Thoracic aorta (tissue), 2 donors: ENCODE measurements at regions not wholly inside any gene's neighbourhood (a gene's known extent, or its start where the extent isn't known, plus 50 kb on each side); places are given as distances from the start of the nearest gene placed in this dataset.

Experiments
- ATAC-seq: fragments of 150-250 bp; one replicate; pipeline ENCODE4 v1.8.0; 2017; ENCODE audit warnings: low read depth; ENCODE audit not compliant: insufficient number of reproducible peaks, low FRiP score
- DNase-seq: peaks from one replicate; pipeline ENCODE4 v3.0.0-alpha.2; 2020; ENCODE audit warnings: low spot score
- H3K27ac ChIP-seq, 2 donors: fragments of 200-600 bp; sonication (generic); 1 replicate in 1 of 2; 2 replicates in 1 of 2; pipeline ENCODE4 v1.5.1; 2016; ENCODE audit warnings: mild to moderate bottlenecking in 2 of 2, moderate library complexity in 2 of 2
- H3K27me3 ChIP-seq: fragments of 200-600 bp; sonication (generic); replicated peaks from 2 replicates; pipeline ENCODE4 v1.6.0; 2016; ENCODE audit warnings: mild to moderate bottlenecking; ENCODE audit not compliant: insufficient read depth
- H3K36me3 ChIP-seq: fragments of 200-600 bp; sonication (generic); one replicate; pipeline ENCODE4 v1.5.1; 2016
- H3K4me1 ChIP-seq, 2 donors: fragments of 200-600 bp; sonication (generic); 1 replicate in 1 of 2; 2 replicates in 1 of 2; pipeline versions ENCODE4 v1.5.1 to v1.6.0; 2016; ENCODE audit warnings: low read depth in 2 of 2, mild to moderate bottlenecking in 1 of 2; ENCODE audit not compliant: control insufficient read depth in 1 of 2
- H3K4me3 ChIP-seq: fragments of 200-600 bp; sonication (generic); 2 replicates; pipeline ENCODE4 v1.5.1; 2016; ENCODE audit warnings: mild to moderate bottlenecking
- H3K9me3 ChIP-seq: fragments of 200-600 bp; sonication (generic); 2 replicates; pipeline ENCODE4 v1.5.1; 2016
- CTCF ChIP-seq: fragments of 200-600 bp; sonication (generic); IDR thresholded peaks from one replicate; pipeline ENCODE4 v1.5.1; 2019; ENCODE audit warnings: antibody characterized with exemption

- Histone ChIP-seq H3K4me1 (no peaks in the 10 kb centered on the region), H3K36me3 (no peaks in the 10 kb centered on the region), H3K27me3 (no peaks in the 10 kb centered on the region), H3K27ac (no peak overlapping the region), H3K9me3 (no peaks in the 10 kb centered on the region), H3K4me3 (no peak overlapping the region)
- ATAC-seq (no peak), DNase-seq (no peak)
- TF ChIP-seq CTCF, result no peak
Measured at GRCh38 chr6:6996124-6996523, 111.6 kb upstream of the RREB1 start.

GRCh38 chr6:6997263-6998193 lies 110.2 kb upstream of the RREB1 start:
- no peaks in the 10 kb centered on the region for H3K4me1 ChIP-seq
- H3K36me3 ChIP-seq, result no peaks in the 10 kb centered on the region
- DNase-seq (no peak), ATAC-seq (no peak)
- no peaks in the 10 kb centered on the region for H3K9me3 ChIP-seq
- no peak for TF ChIP-seq CTCF
- no peak overlapping the region for H3K27ac ChIP-seq
- H3K27me3 ChIP-seq, result no peaks in the 10 kb centered on the region
- H3K4me3 ChIP-seq, result no peak overlapping the region

GRCh38 chr6:6998194-6998569 lies 109.6 kb upstream of the RREB1 start:
- Histone ChIP-seq H3K4me3 (no peak overlapping the region), H3K9me3 (no peaks in the 10 kb centered on the region), H3K27me3 (no peaks in the 10 kb centered on the region), H3K27ac (no peak overlapping the region), H3K4me1 (no peaks in the 10 kb centered on the region), H3K36me3 (no peaks in the 10 kb centered on the region)
- no peak for TF ChIP-seq CTCF
- DNase-seq (no peak), ATAC-seq (no peak)

- Histone ChIP-seq H3K36me3 (no peaks in the 10 kb centered on the region), H3K27ac (no peak overlapping the region), H3K4me3 (no peak overlapping the region), H3K27me3 (no peaks in the 10 kb centered on the region), H3K9me3 (no peaks in the 10 kb centered on the region), H3K4me1 (no peaks in the 10 kb centered on the region)
- ATAC-seq, result no peak
- no peak for DNase-seq
- no peak for TF ChIP-seq CTCF
Measured at GRCh38 chr6:7000825-7001777, 106.7 kb upstream of the RREB1 start.

- no peaks in the 10 kb centered on the region for H3K4me1 ChIP-seq
- no peak overlapping the region for H3K4me3 ChIP-seq
- H3K36me3 ChIP-seq, result no peaks in the 10 kb centered on the region
- no peak for TF ChIP-seq CTCF
- H3K27ac ChIP-seq, result no peak overlapping the region
- H3K9me3 ChIP-seq, result no peaks in the 10 kb centered on the region
- ATAC-seq, result no peak
- no peaks in the 10 kb centered on the region for H3K27me3 ChIP-seq
- DNase-seq, result no peak
Measured at GRCh38 chr6:7003041-7003440, 104.7 kb upstream of the RREB1 start.
